ENCODE measurements at regions not wholly inside any gene's neighbourhood (a gene's known extent, or its start where the extent isn't known, plus 50 kb on each side); places are given as distances from the start of the nearest gene placed in this dataset.
A peak's percentile ranks its signal among the peaks of the same experiment; 100 is the strongest.

GRCh38 chr11:127471662-127472061, 471.1 kb upstream of the KIRREL3 start:
- no peak overlapping the region for H3K4me2 ChIP-seq (ENCODE audit: insufficient read depth, low read length)
- intact Hi-C loops (cut with micrococcal nuclease) = loop anchor here (2.0 kb wide), 1 partner anchor 319 kb away; no protein-coding TSS in a partner anchor
- dilution Hi-C loops (cut with MboI; ENCODE audit: extremely low pct_ligation_motif_present, low sequenced_read_pairs) = no loop called here
- H3K9ac ChIP-seq (replicated peaks; ENCODE audit: extremely low read depth, insufficient read depth, low read length) = no peak overlapping the region
- H3K79me2 ChIP-seq (ENCODE audit: control insufficient read depth, insufficient read depth, low read length) = no peaks in the 10 kb centered on the region
- no peaks in the 10 kb centered on the region for H3K36me3 ChIP-seq (ENCODE audit: control insufficient read depth in 2 of 2, extremely low read depth in 1 of 2, insufficient read depth in 2 of 2, low read length in 2 of 2)
- no peak for DNase-seq (ENCODE audit: low read depth, low spot score)
- no peak overlapping the region for H3K4me3 ChIP-seq (replicated peaks in 1 of 3; ENCODE audit: insufficient read depth in 1 of 3, low read depth in 1 of 3, low read length in 3 of 3)
- H3K27me3 ChIP-seq (ENCODE audit: control insufficient read depth in 2 of 2, insufficient read depth in 2 of 2, low read length in 2 of 2) = no peaks in the 10 kb centered on the region
- no TSS peak for BruUV-seq (replicated peaks)
- no peak overlapping the region for H3K27ac ChIP-seq (ENCODE audit: insufficient read depth, low read depth, low read length)
- H3K4me1 ChIP-seq (ENCODE audit: control insufficient read depth, extremely low read depth, insufficient read depth, low read length) = no peaks in the 10 kb centered on the region
- H2AFZ ChIP-seq (ENCODE audit: low read depth, low read length) = no peak overlapping the region
- POLR2A ChIA-PET = no interaction called here
- no peaks in the 10 kb centered on the region for H4K20me1 ChIP-seq (replicated peaks; ENCODE audit: control insufficient read depth, extremely low read depth, insufficient read depth, low read length)
- CTCF ChIA-PET = no interaction called here
- no peaks in the 10 kb centered on the region for H3K9me3 ChIP-seq (replicated peaks; ENCODE audit: control insufficient read depth, insufficient read depth, low read length)
- no peak for FAIRE-seq
- no peaks in the 10 kb centered on the region for H3K9me1 ChIP-seq (replicated peaks; ENCODE audit: control insufficient read depth, extremely low read depth, insufficient read depth, low read length)
- TF ChIP-seq JUN (IDR thresholded peaks at IDR 0.05; ENCODE audit: borderline replicate concordance, insufficient read depth, insufficient read length, low read depth) (no peak), MYC (IDR thresholded peaks at IDR 0.05; ENCODE audit: low read depth, low read length) (no peak), EZH2 (IDR thresholded peaks at IDR 0.05; ENCODE audit: borderline replicate concordance, low read depth, low read length, severe bottlenecking) (no peak)
- TF ChIP-seq, protein P1, sequence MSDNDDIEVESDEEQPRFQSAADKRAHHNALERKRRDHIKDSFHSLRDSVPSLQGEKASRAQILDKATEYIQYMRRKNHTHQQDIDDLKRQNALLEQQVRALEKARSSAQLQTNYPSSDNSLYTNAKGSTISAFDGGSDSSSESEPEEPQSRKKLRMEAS (IDR thresholded peaks at IDR 0.05; ENCODE audit: insufficient read depth, insufficient read length) = no peak

DNA sequence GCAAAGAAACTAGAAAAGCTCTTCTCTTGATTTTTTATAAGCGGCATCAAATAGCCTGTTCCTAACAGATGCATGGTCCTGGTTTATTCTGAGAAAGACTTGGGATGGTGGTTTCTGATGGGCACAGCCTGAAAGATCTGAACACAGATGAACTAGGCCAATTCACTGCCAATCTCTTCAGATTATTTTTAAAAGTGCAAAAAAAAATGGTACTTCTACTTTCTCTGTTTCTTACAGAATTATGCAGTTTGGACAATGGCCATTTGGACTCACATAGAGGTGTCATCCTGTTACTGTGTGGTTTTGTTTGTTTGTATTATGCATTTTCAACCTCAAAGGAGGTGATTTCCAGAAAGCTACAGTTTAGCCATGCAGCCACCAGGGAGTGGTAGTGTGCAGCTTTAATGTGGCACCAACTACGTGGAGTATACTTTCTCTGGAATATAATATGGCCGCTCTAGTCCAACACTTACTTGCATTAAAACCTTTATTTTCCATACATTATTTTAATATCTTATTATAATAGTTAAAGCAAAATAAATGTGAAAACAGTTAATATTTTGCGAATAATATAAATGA, 469.8 kb upstream of the KIRREL3 start:
- Histone ChIP-seq H3K36me3 (ENCODE audit: control insufficient read depth in 2 of 2, extremely low read depth in 1 of 2, insufficient read depth in 2 of 2, low read length in 2 of 2) (no peaks in the 10 kb centered on the region), H3K4me2 (ENCODE audit: insufficient read depth, low read length) (no peak overlapping the region), H3K79me2 (ENCODE audit: control insufficient read depth, insufficient read depth, low read length) (no peaks in the 10 kb centered on the region), H3K9me1 (replicated peaks; ENCODE audit: control insufficient read depth, extremely low read depth, insufficient read depth, low read length) (no peaks in the 10 kb centered on the region), H4K20me1 (replicated peaks; ENCODE audit: control insufficient read depth, extremely low read depth, insufficient read depth, low read length) (no peaks in the 10 kb centered on the region), H3K9ac (replicated peaks; ENCODE audit: extremely low read depth, insufficient read depth, low read length) (no peak overlapping the region), H3K27ac (ENCODE audit: insufficient read depth, low read depth, low read length) (no peak overlapping the region), H3K4me1 (ENCODE audit: control insufficient read depth, extremely low read depth, insufficient read depth, low read length) (no peaks in the 10 kb centered on the region), H3K27me3 (ENCODE audit: control insufficient read depth in 2 of 2, insufficient read depth in 2 of 2, low read length in 2 of 2) (no peaks in the 10 kb centered on the region), H3K4me3 (replicated peaks in 1 of 3; ENCODE audit: insufficient read depth in 1 of 3, low read depth in 1 of 3, low read length in 3 of 3) (no peak overlapping the region), H3K9me3 (replicated peaks; ENCODE audit: control insufficient read depth, insufficient read depth, low read length) (no peaks in the 10 kb centered on the region), H2AFZ (ENCODE audit: low read depth, low read length) (no peak overlapping the region)
- peak; percentile 61 for FAIRE-seq
- dilution Hi-C loops (cut with MboI; ENCODE audit: extremely low pct_ligation_motif_present, low sequenced_read_pairs) = no loop called here
- DNase-seq (ENCODE audit: low read depth, low spot score) = peak; percentile 2
- intact Hi-C loops (cut with micrococcal nuclease) = loop anchor here (2.0 kb wide), 1 partner anchor 320 kb away; no protein-coding TSS in a partner anchor
- TF ChIP-seq POLR2A (IDR thresholded peaks at IDR 0.05; ENCODE audit: low read depth, low read length) (no peak), CTCF (IDR thresholded peaks at IDR 0.05; ENCODE audit: extremely low read depth in 1 of 2, insufficient read depth in 1 of 2, low read depth in 1 of 2, low read length in 2 of 2) (peak in 1 of 2 donors; percentile 19)
- ChIA-PET CTCF (no interaction called here), POLR2A (no interaction called here)
- no TSS peak for BruUV-seq (replicated peaks)

Data from endothelial cell of umbilical vein (primary cell).